Adrenal gland (tissue), 9 donors: ENCODE measurements at regions not wholly inside any gene's neighbourhood (a gene's known extent, or its start where the extent isn't known, plus 50 kb on each side); places are given as distances from the start of the nearest gene placed in this dataset.

Source experiments
- DNase-seq, 7 donors: peaks; one replicate each; pipeline ENCODE4 v3.0.0-alpha.2; 2019 to 2020
- H3K27ac ChIP-seq, 5 donors: fragments of 200-600 bp; sonication (generic) in 4 of 5; 1 replicate in 3 of 5; 2 replicates in 2 of 5; pipeline versions ENCODE4 v1.5.1 to v1.8.0; 2016 to 2020; ENCODE audit warnings: mild to moderate bottlenecking in 1 of 5
- H3K27me3 ChIP-seq: fragments of 200-600 bp; 2 replicates; pipeline ENCODE4 v1.8.0; 2021
- H3K36me3 ChIP-seq, 2 donors: fragments of 200-600 bp; replicated peaks in 1 of 2; 1 replicate in 1 of 2; 2 replicates in 1 of 2; pipeline versions ENCODE4 v1.5.1 to v1.8.0; 2018 to 2022
- H3K4me1 ChIP-seq, 2 donors: fragments of 200-600 bp; replicated peaks in 1 of 2; 1 replicate in 1 of 2; 2 replicates in 1 of 2; pipeline versions ENCODE4 v1.5.1 to v1.8.0; 2018 to 2021
- H3K4me3 ChIP-seq, 4 donors: fragments of 200-600 bp; sonication (generic) in 3 of 4; one replicate each; pipeline ENCODE4 v1.5.1; 2016 to 2018
- H3K9me3 ChIP-seq, 3 donors: fragments of 200-600 bp; sonication (generic) in 1 of 3; replicated peaks in 1 of 3; 1 replicate in 2 of 3; 2 replicates in 1 of 3; pipeline versions ENCODE4 v1.5.1 to v1.8.0; 2016 to 2021
- CTCF ChIP-seq, 6 experiments: fragments of 450-650 bp in 4 of 6; fragments of 200-600 bp in 2 of 6; sonication (generic) in 1 of 6; IDR thresholded peaks; 1 replicate in 5 of 6; 2 replicates in 1 of 6; pipeline versions ENCODE4 v1.5.1 to v1.8.0; 2016 to 2021; ENCODE audit warnings: antibody characterized with exemption in 6 of 6, mild to moderate bottlenecking in 2 of 6, moderate library complexity in 1 of 6
- POLR2A ChIP-seq, 2 donors: fragments of 450-650 bp; IDR thresholded peaks; one replicate each; pipeline ENCODE4 v1.6.1; 2017; ENCODE audit warnings: antibody characterized with exemption in 2 of 2, mild to moderate bottlenecking in 2 of 2, moderate library complexity in 1 of 2
- WGBS, 4 donors: extraction: QIAGEN DNeasy Blood & Tissue Kit in 2 of 4; methylation state at CpG; one replicate each; pipeline versions ENCODE4 v1.1.5 to v1.1.7; 2013 to 2017; 5-methylcytosine and 5-hydroxymethylcytosine counted together
- intact Hi-C, 2 donors: fragments of 100-400 bp; cut with DNase I; formaldehyde crosslinking; loops; one replicate each; pipeline versions ENCODE4 v1.14.1 to v1.15.0; 2022 to 2023
- donor health status: healthy with polysubstance abuse.
- donor health status: Bipolar disorder and iron deficiency.
- donor health status: DM: yes; HTN: yes; CAD: no.
- donor health status: DM: no; HTN: no; CAD: no.
- donor health status: DM: no; HTN: no; CAD: no.

- Histone ChIP-seq H3K27me3 (no peaks in the 10 kb centered on the region), H3K36me3 (no peaks in the 10 kb centered on the region), H3K9me3 (no peaks in the 10 kb centered on the region), H3K4me3 (no peak overlapping the region), H3K4me1 (no peaks in the 10 kb centered on the region), H3K27ac (no peak overlapping the region)
- no peak for DNase-seq
- no peak for TF ChIP-seq CTCF (IDR thresholded peaks at IDR 0.05)
- no peak for TF ChIP-seq POLR2A (IDR thresholded peaks at IDR 0.05)
- intact Hi-C loops = no loop called here
Measured at GRCh38 chr11:91404344-91404743, 820.3 kb upstream of the FAT3 start.

- H3K27ac ChIP-seq = no peak overlapping the region
- TF ChIP-seq POLR2A (IDR thresholded peaks at IDR 0.05) (no peak), CTCF (IDR thresholded peaks at IDR 0.05) (no peak)
- H3K4me1 ChIP-seq = no peaks in the 10 kb centered on the region
- intact Hi-C loops = no loop called here
- no peaks in the 10 kb centered on the region for H3K36me3 ChIP-seq
- DNase-seq = no peak
- no peak overlapping the region for H3K4me3 ChIP-seq
- 54 to 75% (median 63%) methylated on average over 2 of the region's 2 CpGs for WGBS, 4 donors
- H3K27me3 ChIP-seq = no peaks in the 10 kb centered on the region
- no peaks in the 10 kb centered on the region for H3K9me3 ChIP-seq
Measured at GRCh38 chr11:91397134-91397468, 827.5 kb upstream of the FAT3 start.

- intact Hi-C loops = no loop called here
Measured at GRCh38 chr11:91396236-91397133, 828.1 kb upstream of the FAT3 start.

More at GRCh38 chr11:91396236-91397133, 828.1 kb upstream of the FAT3 start:
- Histone ChIP-seq H3K4me3 (no peak overlapping the region), H3K27me3 (no peaks in the 10 kb centered on the region), H3K9me3 (no peaks in the 10 kb centered on the region), H3K36me3 (no peaks in the 10 kb centered on the region), H3K27ac (no peak overlapping the region), H3K4me1 (no peaks in the 10 kb centered on the region)
- DNase-seq = no peak
- WGBS, 4 donors = 77 to 84% (median 78%) methylated on average over 6 of the region's 6 CpGs
- TF ChIP-seq CTCF (IDR thresholded peaks at IDR 0.05) = no peak
- no peak for TF ChIP-seq POLR2A (IDR thresholded peaks at IDR 0.05)
